A549 (cell line): ENCODE measurements at regions not wholly inside any gene's neighbourhood (a gene's known extent, or its start where the extent isn't known, plus 50 kb on each side); places are given as distances from the start of the nearest gene placed in this dataset.

Source experiments
- ATAC-seq, 2 experiments: fragments of 200-7000 bp in 1 of 2; fragments of >200 bp in 1 of 2; cut with Nextera tagmentation in 1 of 2; cut with Tn5 transposase in 1 of 2; 3 replicates each; pipeline versions ENCODE4 v1.8.0 to v1.9.1; 2018 to 2020; ENCODE audit warnings: mild to moderate bottlenecking in 1 of 2, moderate library complexity in 1 of 2
- CTCF ChIA-PET: fragments of 300-600 bp; sonication (Branson Sonifier 250); formaldehyde crosslinking; extraction: SDS; loops from one replicate; lab custom pipeline; 2021; ENCODE audit warnings: antibody characterized with exemption, inconsistent platforms; lab: Yijun Ruan, JAX
- POLR2A ChIA-PET: fragments of 350-600 bp; formaldehyde crosslinking; extraction: SDS; loops from one replicate; lab custom pipeline; 2021; ENCODE audit warnings: antibody characterized with exemption, inconsistent platforms; lab: Yijun Ruan, JAX
- DNase-seq, 2 experiments: peaks; one replicate each; pipeline versions ENCODE4 v3.0.0 to v3.0.0-alpha.2; 2011 to 2016; ENCODE audit warnings: low read depth in 1 of 2, low spot score in 1 of 2
- FAIRE-seq: peaks from 2 replicates; lab custom pipeline; 2011; peaks lifted over from hg19 to GRCh38; lab: Jason Lieb, UNC
- H3K27ac ChIP-seq, 2 experiments: fragments of >200 bp; sonication (Bioruptor Twin); formaldehyde crosslinking; 3 replicates each; pipeline ENCODE4 v1.5.1; 2016 to 2017
- H3K4me1 ChIP-seq: fragments of >200 bp; sonication (Bioruptor Twin); formaldehyde crosslinking; 3 replicates; pipeline ENCODE4 v1.6.1; 2016
- H3K4me2 ChIP-seq: fragments of >200 bp; sonication (Bioruptor Twin); formaldehyde crosslinking; 3 replicates; pipeline ENCODE4 v1.6.1; 2016
- H3K4me3 ChIP-seq: fragments of >200 bp; sonication (Bioruptor Twin); formaldehyde crosslinking; 3 replicates; pipeline ENCODE4 v1.5.1; 2016
- H3K9me3 ChIP-seq: fragments of >200 bp; sonication (Bioruptor Twin); formaldehyde crosslinking; 3 replicates; pipeline ENCODE4 v1.6.1; 2016
- ATOH8 ChIP-seq: fragments of 250-450 bp; sonication (Bioruptor Pico); IDR thresholded peaks from 2 replicates; pipeline ENCODE4 v1.5.0; 2020; ENCODE audit warnings: low read depth, mild to moderate bottlenecking, moderate library complexity
- BCL3 ChIP-seq: fragments of >200 bp; sonication (Bioruptor Twin); formaldehyde crosslinking; IDR thresholded peaks from 3 replicates; pipeline ENCODE4 v1.6.1; 2016
- BHLHE40 ChIP-seq: IDR thresholded peaks from 2 replicates; pipeline ENCODE4 v1.6.1; 2012; ENCODE audit warnings: low read depth, low read length, inconsistent platforms
- CBX8 ChIP-seq: fragments of 200-600 bp; sonication (generic); IDR thresholded peaks from 2 replicates; pipeline ENCODE4 v1.6.1; 2016
- CEBPB ChIP-seq, 2 experiments: fragments of >200 bp in 1 of 2; sonication (Bioruptor Twin) in 1 of 2; formaldehyde crosslinking in 1 of 2; IDR thresholded peaks; 2 replicates each; pipeline ENCODE4 v1.6.1; 2012 to 2016
- EP300 ChIP-seq, 2 experiments: fragments of >200 bp; sonication (Bioruptor Twin); formaldehyde crosslinking; IDR thresholded peaks; 2 replicates in 1 of 2; 3 replicates in 1 of 2; pipeline ENCODE4 v1.6.1; 2016 to 2017
- ESRRA ChIP-seq: fragments of 150-350 bp; IDR thresholded peaks from 2 replicates; pipeline ENCODE4 v1.6.1; 2014; ENCODE audit warnings: mild to moderate bottlenecking, low read length, borderline replicate concordance
- FOXS1 ChIP-seq: fragments of 250-450 bp; sonication (Bioruptor Pico); IDR thresholded peaks from 2 replicates; pipeline ENCODE4 v1.5.0; 2020; ENCODE audit warnings: mild to moderate bottlenecking, moderate library complexity
- GATA3 ChIP-seq: IDR thresholded peaks from 2 replicates; pipeline ENCODE4 v1.6.1; 2012; ENCODE audit warnings: borderline replicate concordance
- HDAC2 ChIP-seq: fragments of 200-600 bp; sonication (generic); IDR thresholded peaks from 2 replicates; pipeline ENCODE4 v1.6.1; 2016
- HES2 ChIP-seq: fragments of >200 bp; sonication (Bioruptor Twin); formaldehyde crosslinking; IDR thresholded peaks from 2 replicates; pipeline ENCODE4 v1.6.1; 2016
- HMGXB4 ChIP-seq: fragments of 250-450 bp; sonication (Bioruptor Pico); IDR thresholded peaks from 2 replicates; pipeline ENCODE4 v1.5.0; 2021; ENCODE audit warnings: mild to moderate bottlenecking, moderate library complexity, borderline replicate concordance
- HOXA7 ChIP-seq: fragments of 250-450 bp; sonication (Bioruptor Pico); IDR thresholded peaks from 2 replicates; pipeline ENCODE4 v1.5.0; 2020; ENCODE audit warnings: mild to moderate bottlenecking, moderate library complexity
- JUNB ChIP-seq: fragments of >200 bp; sonication (Bioruptor Twin); formaldehyde crosslinking; IDR thresholded peaks from 2 replicates; pipeline ENCODE4 v1.6.1; 2016
- KDM1A ChIP-seq: fragments of 200-600 bp; sonication (generic); IDR thresholded peaks from 2 replicates; pipeline ENCODE4 v1.6.1; 2016; ENCODE audit warnings: low read depth, mild to moderate bottlenecking
- KDM5A ChIP-seq: fragments of 200-600 bp; sonication (generic); IDR thresholded peaks from 2 replicates; pipeline ENCODE4 v1.6.1; 2016; ENCODE audit warnings: antibody characterized with exemption, mild to moderate bottlenecking
- MYC ChIP-seq: IDR thresholded peaks from 2 replicates; pipeline ENCODE4 v1.6.1; 2012; ENCODE audit warnings: mild to moderate bottlenecking, inconsistent platforms, low read length, improper control_type of control experiment, borderline replicate concordance
- NFE2L2 ChIP-seq: fragments of 150-350 bp; conservative IDR thresholded peaks from 2 replicates; pipeline ENCODE4 v1.6.1; 2014; ENCODE audit warnings: low read length
- NPAS2 ChIP-seq: fragments of 250-450 bp; sonication (Bioruptor Pico); IDR thresholded peaks from 2 replicates; pipeline ENCODE4 v1.8.0; 2022; ENCODE audit warnings: mild to moderate bottlenecking, moderate library complexity, borderline replicate concordance
- NR3C1 ChIP-seq: fragments of >200 bp; sonication (Bioruptor Twin); formaldehyde crosslinking; IDR thresholded peaks from 3 replicates; pipeline ENCODE4 v1.6.1; 2017
- PBX3 ChIP-seq: IDR thresholded peaks from 2 replicates; pipeline ENCODE4 v1.6.1; 2012
- RAD21 ChIP-seq, 2 experiments: fragments of >200 bp in 1 of 2; sonication (Bioruptor Twin) in 1 of 2; formaldehyde crosslinking in 1 of 2; IDR thresholded peaks in 1 of 2; conservative IDR thresholded peaks in 1 of 2; 2 replicates in 1 of 2; 3 replicates in 1 of 2; pipeline ENCODE4 v1.6.1; 2012 to 2018; ENCODE audit warnings: inconsistent platforms in 1 of 2
- TFCP2L1 ChIP-seq: fragments of 250-450 bp; sonication (Bioruptor Pico); IDR thresholded peaks from 2 replicates; pipeline ENCODE4 v1.5.0; 2021; ENCODE audit warnings: mild to moderate bottlenecking
- TP53 ChIP-seq: fragments of 250-450 bp; sonication (Bioruptor Pico); IDR thresholded peaks from 2 replicates; pipeline ENCODE4 v1.5.0; 2021; ENCODE audit warnings: mild to moderate bottlenecking, moderate library complexity
- ZSCAN20 ChIP-seq: fragments of 250-450 bp; sonication (Bioruptor Pico); IDR thresholded peaks from 2 replicates; pipeline ENCODE4 v1.8.0; 2022; ENCODE audit warnings: mild to moderate bottlenecking, moderate library complexity
- WGBS: methylation state at CpG from one replicate; pipeline ENCODE4 v1.1.6; 2017; ENCODE audit errors: missing lambda C conversion rate; 5-methylcytosine and 5-hydroxymethylcytosine counted together

- no peak for ATAC-seq
Measured at GRCh38 chr2:107376909-107377308, 449.8 kb upstream of the RGPD4 start.

GRCh38 chr2:107380912-107381311 lies 445.8 kb upstream of the RGPD4 start:
- Histone ChIP-seq H3K9me3 (no peaks in the 10 kb centered on the region), H3K4me2 (no peak overlapping the region), H3K4me1 (no peaks in the 10 kb centered on the region), H3K27ac (no peak overlapping the region), H3K4me3 (no peak overlapping the region)
- ChIA-PET CTCF (no interaction called here), POLR2A (no interaction called here)
- ATAC-seq (no peak), DNase-seq (no peak), FAIRE-seq (no peak)
- WGBS, result 19% methylated on average over 2 of the region's 2 CpGs
- TF ChIP-seq ESRRA (no peak), MYC (no peak), JUNB (no peak), HES2 (no peak), TFCP2L1 (CRISPR knock-in tag) (no peak), CEBPB (IDR thresholded peaks at IDR 0.05) (no peak), BCL3 (no peak), HDAC2 (no peak), HOXA7 (no peak), KDM1A (no peak), RAD21 (conservative IDR thresholded peaks at IDR 0.05 in 1 of 2, IDR thresholded peaks at IDR 0.05 in 1 of 2) (no peak)

More at GRCh38 chr2:107376909-107377308, 449.8 kb upstream of the RGPD4 start:
- CTCF ChIA-PET, result no interaction called here
- H3K27ac ChIP-seq, result no peak overlapping the region
- POLR2A ChIA-PET, result no interaction called here
- FAIRE-seq (no peak), DNase-seq (no peak)
- H3K4me3 ChIP-seq, result no peak overlapping the region
- TF ChIP-seq ATOH8 (CRISPR knock-in tag), result no peak
- no peak for TF ChIP-seq NR3C1
- TF ChIP-seq CBX8, result no peak
- TF ChIP-seq HMGXB4 (CRISPR knock-in tag), result no peak
- TF ChIP-seq ESRRA, result no peak
- TF ChIP-seq BHLHE40, result no peak
- no peak for TF ChIP-seq HDAC2
- TF ChIP-seq KDM5A, result no peak
- no peak for TF ChIP-seq PBX3
- TF ChIP-seq FOXS1, result no peak
- TF ChIP-seq TP53 (CRISPR knock-in tag), result no peak
- no peak for TF ChIP-seq GATA3
- TF ChIP-seq CEBPB (IDR thresholded peaks at IDR 0.05), result no peak
- no peak for TF ChIP-seq ZSCAN20 (CRISPR knock-in tag)
- no peak for TF ChIP-seq NPAS2 (CRISPR knock-in tag)
- no peak for TF ChIP-seq EP300 (IDR thresholded peaks at IDR 0.05)
- no peak for TF ChIP-seq NFE2L2
- H3K4me2 ChIP-seq, result no peak overlapping the region
- no peaks in the 10 kb centered on the region for H3K4me1 ChIP-seq
- 0 out of 3 replicates have a peak, but pooled peaks cover 2% of the 10 kb centered on the region for H3K9me3 ChIP-seq
- WGBS, result 27% methylated on average over 4 of the region's 4 CpGs
